Adrenal gland (tissue), 9 donors: ENCODE measurements at regions not wholly inside any gene's neighbourhood (a gene's known extent, or its start where the extent isn't known, plus 50 kb on each side); places are given as distances from the start of the nearest gene placed in this dataset.

Experiments
- DNase-seq, 7 donors: peaks; one replicate each; pipeline ENCODE4 v3.0.0-alpha.2; 2019 to 2020
- H3K27ac ChIP-seq, 5 donors: fragments of 200-600 bp; sonication (generic) in 4 of 5; 1 replicate in 3 of 5; 2 replicates in 2 of 5; pipeline versions ENCODE4 v1.5.1 to v1.8.0; 2016 to 2020; ENCODE audit warnings: mild to moderate bottlenecking in 1 of 5
- H3K27me3 ChIP-seq: fragments of 200-600 bp; 2 replicates; pipeline ENCODE4 v1.8.0; 2021
- H3K36me3 ChIP-seq, 2 donors: fragments of 200-600 bp; replicated peaks in 1 of 2; 1 replicate in 1 of 2; 2 replicates in 1 of 2; pipeline versions ENCODE4 v1.5.1 to v1.8.0; 2018 to 2022
- H3K4me1 ChIP-seq, 2 donors: fragments of 200-600 bp; replicated peaks in 1 of 2; 1 replicate in 1 of 2; 2 replicates in 1 of 2; pipeline versions ENCODE4 v1.5.1 to v1.8.0; 2018 to 2021
- H3K4me3 ChIP-seq, 4 donors: fragments of 200-600 bp; sonication (generic) in 3 of 4; one replicate each; pipeline ENCODE4 v1.5.1; 2016 to 2018
- H3K9me3 ChIP-seq, 3 donors: fragments of 200-600 bp; sonication (generic) in 1 of 3; replicated peaks in 1 of 3; 1 replicate in 2 of 3; 2 replicates in 1 of 3; pipeline versions ENCODE4 v1.5.1 to v1.8.0; 2016 to 2021
- POLR2A ChIP-seq, 2 donors: fragments of 450-650 bp; IDR thresholded peaks; one replicate each; pipeline ENCODE4 v1.6.1; 2017; ENCODE audit warnings: antibody characterized with exemption in 2 of 2, mild to moderate bottlenecking in 2 of 2, moderate library complexity in 1 of 2
- WGBS, 4 donors: extraction: QIAGEN DNeasy Blood & Tissue Kit in 2 of 4; methylation state at CpG; one replicate each; pipeline versions ENCODE4 v1.1.5 to v1.1.7; 2013 to 2017; 5-methylcytosine and 5-hydroxymethylcytosine counted together
- intact Hi-C, 2 donors: fragments of 100-400 bp; cut with DNase I; formaldehyde crosslinking; loops; one replicate each; pipeline versions ENCODE4 v1.14.1 to v1.15.0; 2022 to 2023
- TF ChIP-seq, protein P1 (sequence below), 6 experiments: fragments of 450-650 bp in 4 of 6; fragments of 200-600 bp in 2 of 6; sonication (generic) in 1 of 6; IDR thresholded peaks; 1 replicate in 5 of 6; 2 replicates in 1 of 6; pipeline versions ENCODE4 v1.5.1 to v1.8.0; 2016 to 2021; ENCODE audit warnings: antibody characterized with exemption in 6 of 6, mild to moderate bottlenecking in 2 of 6, moderate library complexity in 1 of 6
- donor health status: healthy with polysubstance abuse.
- donor health status: Bipolar disorder and iron deficiency.
- donor health status: DM: yes; HTN: yes; CAD: no.
- donor health status: DM: no; HTN: no; CAD: no.
- donor health status: DM: no; HTN: no; CAD: no.

DNA sequence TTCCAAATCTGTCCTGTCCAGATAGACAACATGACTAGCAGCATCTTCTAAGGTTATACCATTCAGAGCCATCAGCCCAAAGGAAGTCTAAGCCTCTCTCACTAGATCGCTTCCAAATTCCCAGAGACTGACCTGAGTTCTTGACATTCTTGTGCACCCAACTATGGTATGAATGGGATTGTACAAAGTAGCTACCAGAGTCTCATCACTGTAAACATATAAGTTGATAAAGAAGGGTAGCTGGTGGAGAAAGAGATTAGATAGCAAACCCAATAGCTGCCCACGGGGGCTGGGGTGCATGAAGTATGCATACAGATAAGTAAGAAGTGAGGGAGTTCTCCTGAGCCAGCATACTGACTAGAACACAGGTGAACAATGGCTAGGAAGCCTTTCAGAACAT, 180.0 kb downstream of the PLPP3 start:
- no peak for DNase-seq

DNA sequence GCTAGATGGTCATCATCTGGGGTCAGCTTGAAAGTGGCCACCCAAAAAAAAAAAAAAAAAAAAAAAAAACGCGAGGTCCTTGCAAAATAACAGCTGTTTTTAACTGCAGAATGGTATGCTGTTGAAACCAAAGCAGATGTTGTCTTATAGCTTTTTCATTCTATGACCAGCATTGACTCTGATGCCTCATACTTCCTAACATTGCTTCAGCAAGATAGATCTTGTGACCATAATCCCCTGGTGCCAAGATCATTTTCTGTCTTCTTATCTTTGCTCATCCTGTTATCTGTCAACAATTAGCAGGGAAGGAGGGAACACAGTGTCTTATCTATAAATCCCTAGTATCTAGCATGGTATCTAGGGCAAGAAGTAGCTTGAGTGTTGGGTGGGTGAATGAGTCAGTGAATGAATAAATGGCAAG, 181.5 kb downstream of the PLPP3 start:
- 64 to 88% (median 72%) methylated on average over 2 of the region's 2 CpGs for WGBS, 4 donors
- DNase-seq: no peak
- TF ChIP-seq, protein P1, sequence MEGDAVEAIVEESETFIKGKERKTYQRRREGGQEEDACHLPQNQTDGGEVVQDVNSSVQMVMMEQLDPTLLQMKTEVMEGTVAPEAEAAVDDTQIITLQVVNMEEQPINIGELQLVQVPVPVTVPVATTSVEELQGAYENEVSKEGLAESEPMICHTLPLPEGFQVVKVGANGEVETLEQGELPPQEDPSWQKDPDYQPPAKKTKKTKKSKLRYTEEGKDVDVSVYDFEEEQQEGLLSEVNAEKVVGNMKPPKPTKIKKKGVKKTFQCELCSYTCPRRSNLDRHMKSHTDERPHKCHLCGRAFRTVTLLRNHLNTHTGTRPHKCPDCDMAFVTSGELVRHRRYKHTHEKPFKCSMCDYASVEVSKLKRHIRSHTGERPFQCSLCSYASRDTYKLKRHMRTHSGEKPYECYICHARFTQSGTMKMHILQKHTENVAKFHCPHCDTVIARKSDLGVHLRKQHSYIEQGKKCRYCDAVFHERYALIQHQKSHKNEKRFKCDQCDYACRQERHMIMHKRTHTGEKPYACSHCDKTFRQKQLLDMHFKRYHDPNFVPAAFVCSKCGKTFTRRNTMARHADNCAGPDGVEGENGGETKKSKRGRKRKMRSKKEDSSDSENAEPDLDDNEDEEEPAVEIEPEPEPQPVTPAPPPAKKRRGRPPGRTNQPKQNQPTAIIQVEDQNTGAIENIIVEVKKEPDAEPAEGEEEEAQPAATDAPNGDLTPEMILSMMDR (IDR thresholded peaks at IDR 0.05): no peak
- TF ChIP-seq POLR2A (IDR thresholded peaks at IDR 0.05): no peak
- Histone ChIP-seq H3K27ac (no peak overlapping the region), H3K4me3 (no peak overlapping the region), H3K36me3 (no peaks in the 10 kb centered on the region), H3K9me3 (no peaks in the 10 kb centered on the region), H3K4me1 (no peaks in the 10 kb centered on the region), H3K27me3 (no peaks in the 10 kb centered on the region)
- intact Hi-C loops: no loop called here

More for the DNA sequence above, 180.0 kb downstream of the PLPP3 start:
- no peaks in the 10 kb centered on the region for H3K9me3 ChIP-seq
- no peaks in the 10 kb centered on the region for H3K36me3 ChIP-seq
- H3K27me3 ChIP-seq: no peaks in the 10 kb centered on the region
- no peak overlapping the region for H3K4me3 ChIP-seq
- H3K4me1 ChIP-seq: no peaks in the 10 kb centered on the region
- TF ChIP-seq, protein P1 (IDR thresholded peaks at IDR 0.05): no peak
- TF ChIP-seq POLR2A (IDR thresholded peaks at IDR 0.05): no peak
- H3K27ac ChIP-seq: no peak overlapping the region
- 70 to 83% (median 78%) methylated on average over 1 to 2 of the region's 2 CpGs for WGBS, 4 donors
- intact Hi-C loops: no loop called here

DNA sequence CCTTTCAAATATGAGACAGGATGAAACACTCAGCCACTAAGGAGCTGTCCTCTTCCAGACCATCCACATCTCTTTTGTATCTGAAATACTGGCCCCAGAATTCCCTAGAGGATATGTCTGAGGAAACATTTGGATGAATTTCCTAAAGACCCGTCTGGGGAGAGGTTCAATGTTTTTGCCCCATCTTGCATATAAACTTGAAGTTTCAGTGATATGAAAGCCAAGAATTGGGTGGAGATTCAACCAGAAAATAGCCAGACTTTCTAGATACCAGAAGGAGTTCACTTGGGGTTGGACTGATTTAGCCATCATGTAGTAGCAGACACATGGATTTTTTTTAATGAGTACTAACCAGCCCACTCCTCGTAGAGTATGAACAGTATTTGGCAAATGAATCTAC, 182.0 kb downstream of the PLPP3 start:
- no peaks in the 10 kb centered on the region for H3K36me3 ChIP-seq
- peak overlapping the region in 1 of 5 donors; percentile 32 for H3K27ac ChIP-seq
- intact Hi-C loops: no loop called here
- WGBS, 4 donors: 65 to 83% (median 69%) methylated on average over 2 of the region's 2 CpGs
- no peak for DNase-seq
- no peaks in the 10 kb centered on the region for H3K4me1 ChIP-seq
- TF ChIP-seq POLR2A (IDR thresholded peaks at IDR 0.05): no peak
- TF ChIP-seq, protein P1 (IDR thresholded peaks at IDR 0.05): no peak
- no peak overlapping the region for H3K4me3 ChIP-seq
- H3K27me3 ChIP-seq: no peaks in the 10 kb centered on the region
- H3K9me3 ChIP-seq: no peaks in the 10 kb centered on the region

DNA sequence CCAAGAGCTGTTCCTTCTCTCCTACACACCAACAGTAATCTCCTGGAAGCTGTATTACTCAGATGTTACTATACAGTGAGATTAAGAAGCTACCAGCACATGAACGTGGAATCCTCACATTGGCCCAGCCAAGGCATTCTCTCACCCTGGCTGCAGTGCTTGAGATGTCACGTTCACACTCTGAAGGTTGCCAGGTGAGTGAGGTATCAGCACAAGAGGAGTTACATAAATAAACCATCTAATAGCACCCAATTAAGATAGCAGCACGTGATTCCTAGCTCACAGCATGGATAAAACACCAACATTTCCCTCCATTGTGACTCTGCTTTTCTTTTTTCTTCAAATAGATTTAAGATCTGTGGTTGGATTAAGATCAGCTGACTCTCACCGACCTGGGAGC, 182.8 kb downstream of the PLPP3 start:
- DNase-seq: no peak
- no peak overlapping the region for H3K27ac ChIP-seq
- H3K4me1 ChIP-seq: no peaks in the 10 kb centered on the region
- intact Hi-C loops: no loop called here
- no peaks in the 10 kb centered on the region for H3K36me3 ChIP-seq
- H3K4me3 ChIP-seq: no peak overlapping the region
- H3K27me3 ChIP-seq: no peaks in the 10 kb centered on the region
- 70 to 75% (median 70%) methylated on average over 4 of the region's 4 CpGs for WGBS, 4 donors
- TF ChIP-seq, protein P1 (IDR thresholded peaks at IDR 0.05): no peak
- TF ChIP-seq POLR2A (IDR thresholded peaks at IDR 0.05): no peak
- H3K9me3 ChIP-seq: no peaks in the 10 kb centered on the region
